OCI-LY3 (cell line): ENCODE measurements at regions not wholly inside any gene's neighbourhood (a gene's known extent, or its start where the extent isn't known, plus 50 kb on each side); places are given as distances from the start of the nearest gene placed in this dataset.

Experiments used
- H2AFZ ChIP-seq: fragments of 200-600, 300-600 bp; shearing (Covaris generic); 2 replicates; pipeline ENCODE4 v1.6.0; 2014; ENCODE audit warnings: antibody characterized with exemption, low read depth, low read length
- H3K27ac ChIP-seq: fragments of 200-600, 300-600 bp; sonication (generic); 2 replicates; pipeline ENCODE4 v1.5.1; 2014; ENCODE audit warnings: mild to moderate bottlenecking, low read length, moderate library complexity, mixed read lengths
- H3K27me3 ChIP-seq: fragments of 200-600, 300-600 bp; sonication (generic); 2 replicates; pipeline ENCODE4 v1.6.1; 2014; ENCODE audit warnings: low read depth, low read length, mixed read lengths
- H3K36me3 ChIP-seq: fragments of 200-600, 300-600 bp; sonication (generic); replicated peaks from 2 replicates; pipeline ENCODE3; 2014; ENCODE audit warnings: low read depth, low read length, mixed read lengths
- H3K4me1 ChIP-seq: fragments of 300-600, 200-600 bp; sonication (generic); 2 replicates; pipeline ENCODE4 v1.6.1; 2014; ENCODE audit warnings: low read length, mixed read lengths
- H3K4me2 ChIP-seq: fragments of 200-600, 300-600 bp; sonication (generic); 2 replicates; pipeline ENCODE4 v1.6.1; 2014; ENCODE audit warnings: low read length, mixed read lengths
- H3K4me3 ChIP-seq: fragments of 300-600, 200-600 bp; sonication (generic); 2 replicates; pipeline ENCODE4 v1.5.1; 2014; ENCODE audit warnings: antibody characterized with exemption, mild to moderate bottlenecking, low read length, moderate library complexity
- H3K79me2 ChIP-seq: fragments of 300-600, 200-600 bp; shearing (Covaris generic); 2 replicates; pipeline ENCODE4 v1.6.1; 2014; ENCODE audit warnings: mild to moderate bottlenecking, low read length, mixed read lengths
- H3K9ac ChIP-seq: fragments of 300-600, 200-600 bp; shearing (Covaris generic); 2 replicates; pipeline ENCODE4 v1.6.0; 2014; ENCODE audit warnings: mild to moderate bottlenecking, low read length, moderate library complexity
- H3K9me3 ChIP-seq: fragments of 200-600, 300-600 bp; shearing (Covaris generic); 2 replicates; pipeline ENCODE4 v1.6.1; 2014; ENCODE audit warnings: low read length, mixed read lengths; ENCODE audit not compliant: insufficient read depth
- H4K20me1 ChIP-seq: fragments of 200-600, 300-600 bp; sonication (generic); 2 replicates; pipeline ENCODE4 v1.6.1; 2016; ENCODE audit warnings: low read length, mixed read lengths; ENCODE audit not compliant: insufficient read depth
- EZH2phosphoT487 ChIP-seq: fragments of 200-600 bp; shearing (Covaris generic); IDR thresholded peaks from 2 replicates; pipeline ENCODE4 v1.6.1; 2018; ENCODE audit warnings: antibody characterized with exemption, mixed run types, low read depth
- TF ChIP-seq, protein P1 (sequence below): fragments of 200-600, 300-600 bp; sonication (generic); IDR thresholded peaks from 2 replicates; pipeline ENCODE4 v1.5.1; 2014; ENCODE audit warnings: antibody characterized with exemption, low read length, low read depth

DNA sequence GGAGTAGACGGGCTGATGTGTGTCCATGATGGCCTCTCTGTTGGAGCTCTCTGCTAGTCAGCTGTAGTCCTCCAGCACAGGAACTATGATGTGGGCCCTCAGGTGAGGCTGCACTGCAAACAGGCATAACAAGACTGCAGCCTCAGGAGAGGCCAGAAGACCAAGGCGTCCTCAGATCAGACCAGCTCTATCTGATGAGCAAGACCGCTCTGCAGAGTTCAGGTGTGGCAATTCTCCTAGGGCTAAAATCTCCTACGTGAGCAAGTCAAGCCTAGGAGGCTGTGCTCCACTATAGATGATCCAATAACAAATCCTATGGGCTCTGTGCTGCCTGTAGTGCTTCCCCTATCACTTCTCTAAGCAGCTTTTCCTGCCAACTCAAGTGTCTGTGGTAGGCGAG is 633.4 kb upstream of the SYNCRIP start:
- H3K79me2 ChIP-seq = no peaks in the 10 kb centered on the region
- no peaks in the 10 kb centered on the region for H3K36me3 ChIP-seq
- H3K9ac ChIP-seq = no peak overlapping the region
- no peak overlapping the region for H3K4me3 ChIP-seq
- no peak for TF ChIP-seq EZH2phosphoT487
- TF ChIP-seq, protein P1, sequence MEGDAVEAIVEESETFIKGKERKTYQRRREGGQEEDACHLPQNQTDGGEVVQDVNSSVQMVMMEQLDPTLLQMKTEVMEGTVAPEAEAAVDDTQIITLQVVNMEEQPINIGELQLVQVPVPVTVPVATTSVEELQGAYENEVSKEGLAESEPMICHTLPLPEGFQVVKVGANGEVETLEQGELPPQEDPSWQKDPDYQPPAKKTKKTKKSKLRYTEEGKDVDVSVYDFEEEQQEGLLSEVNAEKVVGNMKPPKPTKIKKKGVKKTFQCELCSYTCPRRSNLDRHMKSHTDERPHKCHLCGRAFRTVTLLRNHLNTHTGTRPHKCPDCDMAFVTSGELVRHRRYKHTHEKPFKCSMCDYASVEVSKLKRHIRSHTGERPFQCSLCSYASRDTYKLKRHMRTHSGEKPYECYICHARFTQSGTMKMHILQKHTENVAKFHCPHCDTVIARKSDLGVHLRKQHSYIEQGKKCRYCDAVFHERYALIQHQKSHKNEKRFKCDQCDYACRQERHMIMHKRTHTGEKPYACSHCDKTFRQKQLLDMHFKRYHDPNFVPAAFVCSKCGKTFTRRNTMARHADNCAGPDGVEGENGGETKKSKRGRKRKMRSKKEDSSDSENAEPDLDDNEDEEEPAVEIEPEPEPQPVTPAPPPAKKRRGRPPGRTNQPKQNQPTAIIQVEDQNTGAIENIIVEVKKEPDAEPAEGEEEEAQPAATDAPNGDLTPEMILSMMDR = no peak
- H3K27me3 ChIP-seq = no peaks in the 10 kb centered on the region
- no peaks in the 10 kb centered on the region for H3K4me1 ChIP-seq
- H3K9me3 ChIP-seq = no peaks in the 10 kb centered on the region
- no peak overlapping the region for H3K4me2 ChIP-seq
- no peak overlapping the region for H2AFZ ChIP-seq
- no peak overlapping the region for H3K27ac ChIP-seq
- no peaks in the 10 kb centered on the region for H4K20me1 ChIP-seq

DNA sequence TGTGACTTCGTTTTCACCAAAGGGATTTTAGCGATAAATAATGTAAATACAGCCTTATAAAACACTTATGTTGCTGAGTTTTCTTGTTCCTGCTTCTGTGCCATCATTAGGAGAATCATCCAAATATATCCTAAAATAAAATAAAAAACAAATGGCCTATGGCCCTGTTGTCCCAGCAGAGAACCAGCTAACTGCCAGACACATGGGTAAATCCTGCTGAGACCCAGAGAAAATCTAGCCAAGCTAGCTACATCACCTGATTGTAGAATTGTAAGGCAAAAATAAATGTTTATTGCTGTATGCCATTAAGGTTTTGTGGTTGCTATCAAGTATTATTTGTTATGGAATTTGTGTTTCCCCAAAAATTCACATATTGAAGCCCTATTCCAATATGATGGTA is 631.2 kb upstream of the SYNCRIP start:
- Histone ChIP-seq H2AFZ (no peak overlapping the region), H3K4me3 (no peak overlapping the region), H4K20me1 (no peaks in the 10 kb centered on the region), H3K4me1 (no peaks in the 10 kb centered on the region), H3K79me2 (no peaks in the 10 kb centered on the region), H3K9me3 (no peaks in the 10 kb centered on the region), H3K36me3 (no peaks in the 10 kb centered on the region), H3K27me3 (no peaks in the 10 kb centered on the region), H3K4me2 (no peak overlapping the region), H3K27ac (no peak overlapping the region), H3K9ac (no peak overlapping the region)
- TF ChIP-seq, protein P1 = no peak

DNA sequence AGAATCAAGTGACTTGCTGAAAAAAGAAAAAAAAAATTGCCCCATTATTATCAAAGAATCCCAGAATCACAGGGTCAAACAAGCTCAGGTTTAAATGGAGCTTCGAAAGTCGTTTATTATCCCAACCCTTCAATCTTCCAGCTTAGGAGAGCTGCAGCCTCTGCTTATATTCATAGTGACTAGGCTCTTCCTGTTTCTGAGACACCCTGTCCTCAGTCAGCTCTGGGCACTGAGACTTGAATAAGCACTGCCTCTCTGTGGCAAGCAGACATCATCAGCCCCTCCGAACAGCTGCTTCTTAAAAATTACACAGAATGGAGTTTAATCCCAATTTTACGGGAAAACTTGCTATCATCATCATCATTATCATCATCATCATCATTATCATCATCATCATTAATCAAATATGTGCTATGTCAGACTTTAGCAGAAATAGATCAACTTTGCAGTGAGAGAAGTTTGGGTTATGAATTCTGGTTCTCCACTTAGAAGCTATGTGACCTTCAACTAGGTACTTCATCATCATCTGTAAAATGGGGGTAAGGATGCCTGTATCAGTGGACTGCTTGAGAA is 614.0 kb upstream of the SYNCRIP start:
- no peak overlapping the region for H3K4me2 ChIP-seq

DNA sequence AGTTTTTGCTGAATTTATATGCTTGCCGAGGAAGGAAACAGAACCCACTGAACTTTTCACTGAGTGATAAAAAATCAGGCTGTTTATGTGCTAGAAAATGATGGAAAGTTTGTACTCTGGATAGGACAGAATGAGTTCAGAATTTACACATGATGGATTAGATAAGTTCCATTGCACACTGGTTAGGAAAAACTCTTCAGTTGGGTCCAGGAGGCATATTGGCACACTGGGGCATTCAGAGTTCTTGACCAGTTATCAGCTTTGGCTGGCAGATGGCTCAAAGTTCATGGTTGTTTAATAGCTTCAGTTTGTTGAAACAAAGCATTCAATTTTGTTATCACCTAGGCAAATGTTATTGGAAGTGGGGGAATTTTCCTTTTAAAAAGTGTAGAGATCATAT is 613.3 kb upstream of the SYNCRIP start:
- H3K4me2 ChIP-seq = no peak overlapping the region
- no peak overlapping the region for H3K9ac ChIP-seq
- no peak overlapping the region for H3K27ac ChIP-seq
- no peaks in the 10 kb centered on the region for H3K27me3 ChIP-seq
- no peak overlapping the region for H3K4me3 ChIP-seq
- H3K4me1 ChIP-seq = no peaks in the 10 kb centered on the region
- no peaks in the 10 kb centered on the region for H3K9me3 ChIP-seq
- TF ChIP-seq, protein P1 = no peak
- TF ChIP-seq EZH2phosphoT487 = no peak
- no peaks in the 10 kb centered on the region for H3K79me2 ChIP-seq
- no peaks in the 10 kb centered on the region for H3K36me3 ChIP-seq
- H2AFZ ChIP-seq = no peak overlapping the region
- no peaks in the 10 kb centered on the region for H4K20me1 ChIP-seq

More for the DNA sequence above, 614.0 kb upstream of the SYNCRIP start:
- H3K4me3 ChIP-seq = no peak overlapping the region
- no peaks in the 10 kb centered on the region for H3K4me1 ChIP-seq
- no peak overlapping the region for H3K27ac ChIP-seq
- no peaks in the 10 kb centered on the region for H3K36me3 ChIP-seq
- H3K79me2 ChIP-seq = no peaks in the 10 kb centered on the region
- no peak overlapping the region for H3K9ac ChIP-seq
- no peaks in the 10 kb centered on the region for H3K9me3 ChIP-seq
- no peaks in the 10 kb centered on the region for H3K27me3 ChIP-seq
- TF ChIP-seq EZH2phosphoT487 = no peak
- TF ChIP-seq, protein P1 = no peak
- no peak overlapping the region for H2AFZ ChIP-seq
- no peaks in the 10 kb centered on the region for H4K20me1 ChIP-seq
